ENCODE measurements at regions not wholly inside any gene's neighbourhood (a gene's known extent, or its start where the extent isn't known, plus 50 kb on each side); places are given as distances from the start of the nearest gene placed in this dataset.
"Not testable (repeated sequence)": the region's sequence is repeated elsewhere in the genome, so short reads cannot be mapped to it uniquely, and the experiment has no call there.

- TF ChIP-seq EP300 (IDR thresholded peaks at IDR 0.05) (peak in 1 of 2 donors; percentile 21), POLR2A (IDR thresholded peaks at IDR 0.05) (no peak)
- Histone ChIP-seq H3K27ac (peak overlapping the region in 1 of 4 donors; percentile 65), H3K4me3 (no peak overlapping the region), H3K27me3 (no peaks in the 10 kb centered on the region), H3K9me3 (no peaks in the 10 kb centered on the region), H3K4me1 (peaks cover 0 to 16% (median 7%) of the 10 kb centered on the region in 4 donors), H3K36me3 (no peaks in the 10 kb centered on the region)
- no peak for DNase-seq (ENCODE audit: low spot score in 2 of 2)
- WGBS, 2 donors = 61 to 75% methylated on average over 6 of the region's 6 CpGs
These were observed 98.0 kb upstream of the CDC42BPA start for GRCh38 chr1:227416156-227416830.

GRCh38 chr1:227415115-227415790 is 97.0 kb upstream of the CDC42BPA start:
- WGBS, 2 donors = 65 to 69% methylated on average over 8 of the region's 8 CpGs
- TF ChIP-seq POLR2A (IDR thresholded peaks at IDR 0.05) (no peak), CTCF (IDR thresholded peaks at IDR 0.05) (no peak), EP300 (IDR thresholded peaks at IDR 0.05) (no peak)
- DNase-seq (ENCODE audit: low spot score in 2 of 2) = no peak
- no peaks in the 10 kb centered on the region for H3K36me3 ChIP-seq
- H3K27me3 ChIP-seq = no peaks in the 10 kb centered on the region
- H3K9me3 ChIP-seq = no peaks in the 10 kb centered on the region
- H3K4me3 ChIP-seq = no peak overlapping the region
- H3K27ac ChIP-seq = peak overlapping the region in 2 of 4 donors; percentile 58 to 65
- H3K4me1 ChIP-seq = peaks cover 0 to 16% (median 7%) of the 10 kb centered on the region in 4 donors

- H3K4me3 ChIP-seq = no peak overlapping the region
- WGBS, 2 donors = 62 to 80% methylated on average over 7 of the region's 7 CpGs
These were observed 92.8 kb upstream of the CDC42BPA start for GRCh38 chr1:227411066-227411465.

GRCh38 chr1:227406332-227406731 is 88.0 kb upstream of the CDC42BPA start:
- not testable (repeated sequence) for H3K27ac ChIP-seq; DNase-seq (ENCODE audit: low spot score in 2 of 2); H3K4me3 ChIP-seq; H3K27me3 ChIP-seq; H3K9me3 ChIP-seq; H3K36me3 ChIP-seq; H3K4me1 ChIP-seq

More at GRCh38 chr1:227411066-227411465, 92.8 kb upstream of the CDC42BPA start:
- peaks cover 0 to 13% (median 6%) of the 10 kb centered on the region in 4 donors for H3K4me1 ChIP-seq
- no peaks in the 10 kb centered on the region for H3K36me3 ChIP-seq
- no peaks in the 10 kb centered on the region for H3K9me3 ChIP-seq
- no peaks in the 10 kb centered on the region for H3K27me3 ChIP-seq
- no peak overlapping the region for H3K27ac ChIP-seq
- DNase-seq (ENCODE audit: low spot score in 2 of 2) = no peak
- TF ChIP-seq CTCF (IDR thresholded peaks at IDR 0.05) (no peak), EP300 (IDR thresholded peaks at IDR 0.05) (no peak), POLR2A (IDR thresholded peaks at IDR 0.05) (no peak)

GRCh38 chr1:227403535-227403934 is 85.2 kb upstream of the CDC42BPA start:
- DNase-seq (ENCODE audit: low spot score in 2 of 2) = no peak
- WGBS, 2 donors = 60 to 72% methylated on average over 5 of the region's 5 CpGs
- Histone ChIP-seq H3K9me3 (peaks cover 0 to 4% (median 0%) of the 10 kb centered on the region in 4 donors), H3K27ac (no peak overlapping the region), H3K4me1 (no peaks in the 10 kb centered on the region), H3K27me3 (no peaks in the 10 kb centered on the region), H3K36me3 (no peaks in the 10 kb centered on the region), H3K4me3 (no peak overlapping the region)
- TF ChIP-seq CTCF (IDR thresholded peaks at IDR 0.05) = no peak
- no peak for TF ChIP-seq POLR2A (IDR thresholded peaks at IDR 0.05)
- TF ChIP-seq EP300 (IDR thresholded peaks at IDR 0.05) = no peak

GRCh38 chr1:227401562-227402342 is 83.5 kb upstream of the CDC42BPA start:
- Histone ChIP-seq H3K4me1 (no peaks in the 10 kb centered on the region), H3K27me3 (no peaks in the 10 kb centered on the region), H3K27ac (no peak overlapping the region), H3K4me3 (no peak overlapping the region), H3K36me3 (no peaks in the 10 kb centered on the region), H3K9me3 (peaks cover 0 to 4% (median 0%) of the 10 kb centered on the region in 4 donors)
- TF ChIP-seq CTCF (IDR thresholded peaks at IDR 0.05) (no peak), EP300 (IDR thresholded peaks at IDR 0.05) (no peak), POLR2A (IDR thresholded peaks at IDR 0.05) (no peak)
- no peak for DNase-seq (ENCODE audit: low spot score in 2 of 2)
- 93 to 96% methylated on average over 10 of the region's 10 CpGs for WGBS, 2 donors

Measured in tibial nerve (tissue), 4 donors.